Fibroblast of lung (primary cell): ENCODE measurements at regions not wholly inside any gene's neighbourhood (a gene's known extent, or its start where the extent isn't known, plus 50 kb on each side); places are given as distances from the start of the nearest gene placed in this dataset.

ENCODE experiments used
- DNase-seq, 2 donors: peaks; one replicate each; pipeline versions ENCODE4 v3.0.0 to v3.0.0-alpha.2; 2010; ENCODE audit warnings: low read depth in 2 of 2
- H2AFZ ChIP-seq: 2 replicates; pipeline ENCODE4 v1.5.1; 2012; ENCODE audit warnings: low read length, control low read depth, inconsistent platforms
- H3K27ac ChIP-seq: 2 replicates; pipeline ENCODE4 v1.5.1; 2011; ENCODE audit warnings: low read length, control low read depth; ENCODE audit not compliant: insufficient read depth
- H3K27me3 ChIP-seq: 2 replicates; pipeline ENCODE4 v1.5.1; 2011; ENCODE audit warnings: mild to moderate bottlenecking, low read length; ENCODE audit not compliant: control insufficient read depth, insufficient read depth
- H3K36me3 ChIP-seq: 2 replicates; pipeline ENCODE4 v1.5.1; 2011; ENCODE audit warnings: low read length; ENCODE audit not compliant: control insufficient read depth, insufficient read depth
- H3K4me1 ChIP-seq: 2 replicates; pipeline ENCODE4 v1.5.1; 2011; ENCODE audit warnings: low read length; ENCODE audit not compliant: control insufficient read depth, insufficient read depth; ENCODE audit errors: extremely low read depth
- H3K4me2 ChIP-seq: 2 replicates; pipeline ENCODE4 v1.5.1; 2011; ENCODE audit warnings: low read length, control low read depth; ENCODE audit not compliant: insufficient read depth; ENCODE audit errors: extremely low read depth
- H3K4me3 ChIP-seq, 4 experiments: fragments of 200-600 bp in 1 of 4; sonication (generic) in 1 of 4; replicated peaks in 1 of 4; 2 replicates each; pipeline ENCODE4 v1.5.1; 2011 to 2016; ENCODE audit warnings: low read length in 4 of 4, low read depth in 3 of 4, mild to moderate bottlenecking in 3 of 4, control low read depth in 2 of 4, inconsistent platforms in 1 of 4, mixed read lengths in 1 of 4; ENCODE audit not compliant: insufficient read depth in 1 of 4; ENCODE audit errors: control extremely low read depth in 1 of 4
- H3K79me2 ChIP-seq: 2 replicates; pipeline ENCODE4 v1.5.1; 2012; ENCODE audit warnings: mild to moderate bottlenecking, low read length, inconsistent platforms; ENCODE audit not compliant: control insufficient read depth, insufficient read depth
- H3K9ac ChIP-seq: 2 replicates; pipeline ENCODE4 v1.5.1; 2011; ENCODE audit warnings: mild to moderate bottlenecking, low read length, control low read depth; ENCODE audit not compliant: insufficient read depth
- H3K9me3 ChIP-seq: 2 replicates; pipeline ENCODE4 v1.5.1; 2012; ENCODE audit warnings: low read depth, low read length; ENCODE audit not compliant: control insufficient read depth, insufficient read depth
- H4K20me1 ChIP-seq: 2 replicates; pipeline ENCODE4 v1.5.1; 2011; ENCODE audit warnings: low read length; ENCODE audit not compliant: control insufficient read depth, insufficient read depth; ENCODE audit errors: extremely low read depth
- EZH2 ChIP-seq: IDR thresholded peaks from 2 replicates; pipeline ENCODE4 v1.5.1; 2012; ENCODE audit warnings: low read length, control low read depth, mild to moderate bottlenecking; ENCODE audit errors: missing control alignments
- TF ChIP-seq, protein P1 (sequence below), 2 donors: IDR thresholded peaks in 1 of 2; conservative IDR thresholded peaks in 1 of 2; 1 replicate in 1 of 2; 2 replicates in 1 of 2; pipeline ENCODE4 v1.5.1; 2011 to 2012; ENCODE audit warnings: low read length in 2 of 2, control low read depth in 1 of 2, inconsistent platforms in 1 of 2, low read depth in 1 of 2, mild to moderate bottlenecking in 1 of 2

DNA sequence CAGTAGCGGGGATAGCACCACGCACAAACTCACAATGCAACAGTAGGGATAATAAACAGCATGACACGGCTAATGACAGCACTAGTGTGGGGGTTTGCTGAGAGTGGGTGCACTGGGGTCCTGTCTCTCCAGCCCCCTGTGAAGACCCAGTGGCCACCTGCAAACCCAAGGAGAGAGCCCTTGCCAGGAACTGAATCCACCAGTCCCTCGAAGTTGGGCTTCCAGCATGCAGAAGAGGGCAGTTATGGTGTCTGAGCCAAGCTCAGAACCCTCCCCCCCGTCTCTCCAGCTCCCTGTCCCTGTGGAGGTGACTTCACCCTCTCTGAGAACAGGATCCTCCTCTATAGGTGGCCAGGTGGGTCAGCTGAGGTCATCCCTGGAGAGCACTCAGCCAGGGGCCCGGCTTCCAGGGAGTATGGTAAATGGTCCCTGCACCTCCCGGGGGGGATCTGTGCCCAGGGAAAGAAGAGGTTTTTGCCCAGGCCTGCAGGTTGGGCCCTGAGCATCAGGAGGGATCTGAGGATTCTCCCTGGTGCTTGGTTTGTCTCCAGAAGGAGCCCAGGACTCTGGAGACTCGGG is 86.3 kb upstream of the PRR5 start:
- no peak overlapping the region for H3K27ac ChIP-seq
- no peaks in the 10 kb centered on the region for H3K36me3 ChIP-seq
- H3K27me3 ChIP-seq = no peaks in the 10 kb centered on the region
- no peak overlapping the region for H3K9ac ChIP-seq
- no peak overlapping the region for H2AFZ ChIP-seq
- no peaks in the 10 kb centered on the region for H3K9me3 ChIP-seq
- no peaks in the 10 kb centered on the region for H4K20me1 ChIP-seq
- no peaks in the 10 kb centered on the region for H3K79me2 ChIP-seq
- no peaks in the 10 kb centered on the region for H3K4me1 ChIP-seq
- no peak for TF ChIP-seq EZH2
- TF ChIP-seq, protein P1, sequence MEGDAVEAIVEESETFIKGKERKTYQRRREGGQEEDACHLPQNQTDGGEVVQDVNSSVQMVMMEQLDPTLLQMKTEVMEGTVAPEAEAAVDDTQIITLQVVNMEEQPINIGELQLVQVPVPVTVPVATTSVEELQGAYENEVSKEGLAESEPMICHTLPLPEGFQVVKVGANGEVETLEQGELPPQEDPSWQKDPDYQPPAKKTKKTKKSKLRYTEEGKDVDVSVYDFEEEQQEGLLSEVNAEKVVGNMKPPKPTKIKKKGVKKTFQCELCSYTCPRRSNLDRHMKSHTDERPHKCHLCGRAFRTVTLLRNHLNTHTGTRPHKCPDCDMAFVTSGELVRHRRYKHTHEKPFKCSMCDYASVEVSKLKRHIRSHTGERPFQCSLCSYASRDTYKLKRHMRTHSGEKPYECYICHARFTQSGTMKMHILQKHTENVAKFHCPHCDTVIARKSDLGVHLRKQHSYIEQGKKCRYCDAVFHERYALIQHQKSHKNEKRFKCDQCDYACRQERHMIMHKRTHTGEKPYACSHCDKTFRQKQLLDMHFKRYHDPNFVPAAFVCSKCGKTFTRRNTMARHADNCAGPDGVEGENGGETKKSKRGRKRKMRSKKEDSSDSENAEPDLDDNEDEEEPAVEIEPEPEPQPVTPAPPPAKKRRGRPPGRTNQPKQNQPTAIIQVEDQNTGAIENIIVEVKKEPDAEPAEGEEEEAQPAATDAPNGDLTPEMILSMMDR (conservative IDR thresholded peaks at IDR 0.05 in 1 of 2, IDR thresholded peaks at IDR 0.05 in 1 of 2; ENCODE audit: low read depth in 1 of 2, low read length in 2 of 2) = no peak
- DNase-seq = no peak
- H3K4me3 ChIP-seq = no peak overlapping the region
- no peak overlapping the region for H3K4me2 ChIP-seq

DNA sequence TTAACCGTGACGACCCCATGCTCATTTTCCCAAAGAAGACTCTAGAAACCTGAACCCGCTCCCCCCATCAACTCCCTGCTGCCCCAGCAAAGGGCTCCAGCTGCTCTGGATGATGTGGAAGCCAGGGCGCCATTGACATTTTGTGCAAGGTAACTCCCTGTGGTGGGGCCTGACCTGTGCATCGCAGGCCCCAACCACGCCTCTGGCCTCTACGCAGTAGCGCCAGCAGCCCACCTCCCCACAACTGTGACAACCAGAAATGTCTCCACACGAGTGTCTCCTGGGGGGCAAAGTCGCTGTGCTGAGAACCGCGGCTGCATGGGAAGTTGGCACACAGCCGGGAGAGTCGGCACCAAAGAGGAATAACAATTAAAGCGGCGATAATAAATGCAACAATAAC is 86.9 kb upstream of the PRR5 start:
- Histone ChIP-seq H2AFZ (no peak overlapping the region), H3K79me2 (no peaks in the 10 kb centered on the region), H3K9ac (no peak overlapping the region), H4K20me1 (no peaks in the 10 kb centered on the region), H3K36me3 (no peaks in the 10 kb centered on the region), H3K4me1 (no peaks in the 10 kb centered on the region), H3K4me3 (no peak overlapping the region), H3K27ac (no peak overlapping the region), H3K27me3 (no peaks in the 10 kb centered on the region), H3K9me3 (no peaks in the 10 kb centered on the region), H3K4me2 (no peak overlapping the region)
- DNase-seq = no peak
- TF ChIP-seq EZH2 = no peak
- TF ChIP-seq, protein P1 (conservative IDR thresholded peaks at IDR 0.05 in 1 of 2, IDR thresholded peaks at IDR 0.05 in 1 of 2; ENCODE audit: low read depth in 1 of 2, low read length in 2 of 2) = no peak

DNA sequence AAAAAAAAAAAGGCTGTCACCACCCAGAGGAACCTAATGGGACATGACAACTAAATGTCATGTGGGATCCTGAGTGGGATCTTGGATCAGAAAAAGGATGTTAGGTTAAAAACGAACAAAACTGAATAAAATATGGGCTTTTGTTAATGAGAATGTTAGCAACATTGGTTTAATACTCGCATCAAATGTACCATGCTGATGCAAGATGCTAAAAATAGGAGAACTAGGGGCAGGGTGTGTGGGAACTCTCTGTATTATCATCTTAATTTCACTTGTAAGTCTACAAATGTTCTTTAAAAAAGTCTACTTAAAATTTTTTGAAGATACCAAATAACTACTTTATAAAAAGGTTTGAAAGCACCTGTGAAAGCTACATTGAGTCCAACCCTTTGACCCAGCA is 88.8 kb upstream of the PRR5 start:
- Histone ChIP-seq H3K36me3 (no peaks in the 10 kb centered on the region), H3K4me2 (no peak overlapping the region), H3K4me1 (no peaks in the 10 kb centered on the region), H3K9me3 (no peaks in the 10 kb centered on the region), H3K4me3 (no peak overlapping the region), H4K20me1 (no peaks in the 10 kb centered on the region), H3K27me3 (no peaks in the 10 kb centered on the region), H3K79me2 (no peaks in the 10 kb centered on the region), H3K9ac (no peak overlapping the region), H3K27ac (no peak overlapping the region), H2AFZ (no peak overlapping the region)
- TF ChIP-seq, protein P1 (conservative IDR thresholded peaks at IDR 0.05 in 1 of 2, IDR thresholded peaks at IDR 0.05 in 1 of 2; ENCODE audit: low read depth in 1 of 2, low read length in 2 of 2) = no peak
- no peak for TF ChIP-seq EZH2
- DNase-seq = no peak
